ENCODE measurements at regions not wholly inside any gene's neighbourhood (a gene's known extent, or its start where the extent isn't known, plus 50 kb on each side); places are given as distances from the start of the nearest gene placed in this dataset.

DNA sequence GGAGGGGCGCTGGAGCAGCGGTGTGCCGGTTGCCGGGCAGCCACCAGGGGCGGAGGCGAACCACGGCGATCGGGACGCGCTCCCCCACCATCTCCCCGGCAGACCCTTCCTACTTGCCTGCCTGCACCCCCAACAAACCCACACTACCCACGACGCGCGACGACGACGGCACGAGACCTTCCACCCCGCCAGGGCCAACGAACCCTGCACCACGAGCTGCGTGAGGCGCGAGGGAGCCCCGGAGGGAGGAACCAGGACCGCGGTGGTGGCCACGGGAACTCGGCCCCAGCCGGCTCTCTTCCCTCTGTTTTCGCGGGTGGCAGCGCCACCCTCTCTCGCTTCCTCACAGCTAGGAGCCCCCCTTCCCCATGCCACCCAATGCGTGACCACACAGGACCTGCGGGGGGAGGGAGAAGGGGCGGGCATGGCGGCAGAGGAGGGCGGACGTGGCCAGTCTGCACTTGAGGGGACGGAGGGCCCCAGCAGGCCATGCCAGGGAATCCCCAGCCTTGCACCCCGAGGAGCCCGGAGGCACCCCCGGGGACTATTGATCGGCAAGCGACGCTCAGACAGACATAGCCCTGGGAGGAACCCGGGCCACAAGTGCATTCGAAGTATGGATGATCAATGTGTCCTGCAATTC, 1516.4 kb upstream of the DEFB115 start:
- WGBS = 34% methylated on average over 51 of the region's 51 CpGs
- Histone ChIP-seq H3K9me3 (ENCODE audit: control insufficient read depth in 4 of 4, low read length in 3 of 4) (peaks cover 0 to 7% (median 1%) of the 10 kb centered on the region in 4 donors), H3K4me3 (ENCODE audit: low read depth in 1 of 3, low read length in 3 of 3) (no peak overlapping the region), H3K4me1 (ENCODE audit: control insufficient read depth in 4 of 4, insufficient read depth in 4 of 4, low read length in 3 of 4) (peaks cover 0 to 4% (median 0%) of the 10 kb centered on the region in 4 donors), H3K9ac (ENCODE audit: low read depth in 1 of 2, low read length in 2 of 2) (no peak overlapping the region), H3K36me3 (ENCODE audit: control insufficient read depth in 4 of 4, insufficient read depth in 3 of 4, low read depth in 1 of 4, low read length in 3 of 4) (no peaks in the 10 kb centered on the region), H3K27me3 (ENCODE audit: control insufficient read depth in 4 of 4, insufficient read depth in 4 of 4, low read length in 3 of 4) (peaks cover 0 to 11% (median 1%) of the 10 kb centered on the region in 4 donors), H3K27ac (ENCODE audit: low read depth in 1 of 2, low read length in 2 of 2) (no peak overlapping the region)
- DNase-seq (ENCODE audit: low spot score) = no peak
- no peak for TF ChIP-seq HNF4G (IDR thresholded peaks at IDR 0.05)
- no peak for TF ChIP-seq JUND (IDR thresholded peaks at IDR 0.05)
- no peak for TF ChIP-seq RXRA (IDR thresholded peaks at IDR 0.05)
- TF ChIP-seq, protein P1, sequence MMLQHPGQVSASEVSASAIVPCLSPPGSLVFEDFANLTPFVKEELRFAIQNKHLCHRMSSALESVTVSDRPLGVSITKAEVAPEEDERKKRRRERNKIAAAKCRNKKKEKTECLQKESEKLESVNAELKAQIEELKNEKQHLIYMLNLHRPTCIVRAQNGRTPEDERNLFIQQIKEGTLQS (IDR thresholded peaks at IDR 0.05) = no peak
- no peak for TF ChIP-seq RAD21 (IDR thresholded peaks at IDR 0.05)
- TF ChIP-seq HNF4A (conservative IDR thresholded peaks at IDR 0.05) = no peak
- TF ChIP-seq, protein P2, sequence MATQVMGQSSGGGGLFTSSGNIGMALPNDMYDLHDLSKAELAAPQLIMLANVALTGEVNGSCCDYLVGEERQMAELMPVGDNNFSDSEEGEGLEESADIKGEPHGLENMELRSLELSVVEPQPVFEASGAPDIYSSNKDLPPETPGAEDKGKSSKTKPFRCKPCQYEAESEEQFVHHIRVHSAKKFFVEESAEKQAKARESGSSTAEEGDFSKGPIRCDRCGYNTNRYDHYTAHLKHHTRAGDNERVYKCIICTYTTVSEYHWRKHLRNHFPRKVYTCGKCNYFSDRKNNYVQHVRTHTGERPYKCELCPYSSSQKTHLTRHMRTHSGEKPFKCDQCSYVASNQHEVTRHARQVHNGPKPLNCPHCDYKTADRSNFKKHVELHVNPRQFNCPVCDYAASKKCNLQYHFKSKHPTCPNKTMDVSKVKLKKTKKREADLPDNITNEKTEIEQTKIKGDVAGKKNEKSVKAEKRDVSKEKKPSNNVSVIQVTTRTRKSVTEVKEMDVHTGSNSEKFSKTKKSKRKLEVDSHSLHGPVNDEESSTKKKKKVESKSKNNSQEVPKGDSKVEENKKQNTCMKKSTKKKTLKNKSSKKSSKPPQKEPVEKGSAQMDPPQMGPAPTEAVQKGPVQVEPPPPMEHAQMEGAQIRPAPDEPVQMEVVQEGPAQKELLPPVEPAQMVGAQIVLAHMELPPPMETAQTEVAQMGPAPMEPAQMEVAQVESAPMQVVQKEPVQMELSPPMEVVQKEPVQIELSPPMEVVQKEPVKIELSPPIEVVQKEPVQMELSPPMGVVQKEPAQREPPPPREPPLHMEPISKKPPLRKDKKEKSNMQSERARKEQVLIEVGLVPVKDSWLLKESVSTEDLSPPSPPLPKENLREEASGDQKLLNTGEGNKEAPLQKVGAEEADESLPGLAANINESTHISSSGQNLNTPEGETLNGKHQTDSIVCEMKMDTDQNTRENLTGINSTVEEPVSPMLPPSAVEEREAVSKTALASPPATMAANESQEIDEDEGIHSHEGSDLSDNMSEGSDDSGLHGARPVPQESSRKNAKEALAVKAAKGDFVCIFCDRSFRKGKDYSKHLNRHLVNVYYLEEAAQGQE (IDR thresholded peaks at IDR 0.05) = no peak
- TF ChIP-seq SP1 (IDR thresholded peaks at IDR 0.05) = no peak
- TF ChIP-seq TAF1 (conservative IDR thresholded peaks at IDR 0.05) = no peak
- TF ChIP-seq, protein P3, sequence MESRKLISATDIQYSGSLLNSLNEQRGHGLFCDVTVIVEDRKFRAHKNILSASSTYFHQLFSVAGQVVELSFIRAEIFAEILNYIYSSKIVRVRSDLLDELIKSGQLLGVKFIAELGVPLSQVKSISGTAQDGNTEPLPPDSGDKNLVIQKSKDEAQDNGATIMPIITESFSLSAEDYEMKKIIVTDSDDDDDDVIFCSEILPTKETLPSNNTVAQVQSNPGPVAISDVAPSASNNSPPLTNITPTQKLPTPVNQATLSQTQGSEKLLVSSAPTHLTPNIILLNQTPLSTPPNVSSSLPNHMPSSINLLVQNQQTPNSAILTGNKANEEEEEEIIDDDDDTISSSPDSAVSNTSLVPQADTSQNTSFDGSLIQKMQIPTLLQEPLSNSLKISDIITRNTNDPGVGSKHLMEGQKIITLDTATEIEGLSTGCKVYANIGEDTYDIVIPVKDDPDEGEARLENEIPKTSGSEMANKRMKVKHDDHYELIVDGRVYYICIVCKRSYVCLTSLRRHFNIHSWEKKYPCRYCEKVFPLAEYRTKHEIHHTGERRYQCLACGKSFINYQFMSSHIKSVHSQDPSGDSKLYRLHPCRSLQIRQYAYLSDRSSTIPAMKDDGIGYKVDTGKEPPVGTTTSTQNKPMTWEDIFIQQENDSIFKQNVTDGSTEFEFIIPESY (IDR thresholded peaks at IDR 0.05) = no peak
- TF ChIP-seq GABPA (IDR thresholded peaks at IDR 0.05 in 1 of 2, conservative IDR thresholded peaks at IDR 0.05 in 1 of 2) = no peak

DNA sequence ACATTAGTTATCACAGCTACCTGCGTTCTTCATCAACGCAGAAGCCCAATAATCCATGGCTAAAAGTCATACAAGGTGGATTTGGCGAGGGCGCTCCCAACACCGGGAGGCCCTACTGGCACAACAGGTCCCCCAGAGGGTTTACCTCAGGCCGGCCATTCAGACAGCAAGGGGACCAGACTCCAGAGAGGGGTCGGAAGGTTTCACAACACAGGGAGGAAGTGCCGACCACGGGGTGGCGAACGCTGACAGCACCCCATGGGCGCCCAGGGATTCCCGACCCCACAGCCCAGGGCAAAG, 1515.9 kb upstream of the DEFB115 start:
- H3K9me3 ChIP-seq (ENCODE audit: control insufficient read depth in 4 of 4, low read length in 3 of 4) = peaks cover 0 to 7% (median 1%) of the 10 kb centered on the region in 4 donors
- WGBS = 30% methylated on average over 13 of the region's 13 CpGs
- TF ChIP-seq, protein P2 (IDR thresholded peaks at IDR 0.05) = no peak
- TF ChIP-seq RXRA (IDR thresholded peaks at IDR 0.05) (no peak), HNF4A (conservative IDR thresholded peaks at IDR 0.05) (no peak), TAF1 (conservative IDR thresholded peaks at IDR 0.05) (no peak), FOXA1 (IDR thresholded peaks at IDR 0.05) (no peak), JUND (IDR thresholded peaks at IDR 0.05) (no peak), SP1 (IDR thresholded peaks at IDR 0.05) (no peak), GABPA (IDR thresholded peaks at IDR 0.05 in 1 of 2, conservative IDR thresholded peaks at IDR 0.05 in 1 of 2) (no peak), YY1 (IDR thresholded peaks at IDR 0.05) (no peak), FOXA2 (IDR thresholded peaks at IDR 0.05) (no peak), NR2F2 (IDR thresholded peaks at IDR 0.05) (no peak), HNF4G (IDR thresholded peaks at IDR 0.05) (no peak)
- TF ChIP-seq, protein P1 (IDR thresholded peaks at IDR 0.05) = no peak
- TF ChIP-seq, protein P4, sequence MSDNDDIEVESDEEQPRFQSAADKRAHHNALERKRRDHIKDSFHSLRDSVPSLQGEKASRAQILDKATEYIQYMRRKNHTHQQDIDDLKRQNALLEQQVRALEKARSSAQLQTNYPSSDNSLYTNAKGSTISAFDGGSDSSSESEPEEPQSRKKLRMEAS (IDR thresholded peaks at IDR 0.05) = no peak
- TF ChIP-seq, protein P5, sequence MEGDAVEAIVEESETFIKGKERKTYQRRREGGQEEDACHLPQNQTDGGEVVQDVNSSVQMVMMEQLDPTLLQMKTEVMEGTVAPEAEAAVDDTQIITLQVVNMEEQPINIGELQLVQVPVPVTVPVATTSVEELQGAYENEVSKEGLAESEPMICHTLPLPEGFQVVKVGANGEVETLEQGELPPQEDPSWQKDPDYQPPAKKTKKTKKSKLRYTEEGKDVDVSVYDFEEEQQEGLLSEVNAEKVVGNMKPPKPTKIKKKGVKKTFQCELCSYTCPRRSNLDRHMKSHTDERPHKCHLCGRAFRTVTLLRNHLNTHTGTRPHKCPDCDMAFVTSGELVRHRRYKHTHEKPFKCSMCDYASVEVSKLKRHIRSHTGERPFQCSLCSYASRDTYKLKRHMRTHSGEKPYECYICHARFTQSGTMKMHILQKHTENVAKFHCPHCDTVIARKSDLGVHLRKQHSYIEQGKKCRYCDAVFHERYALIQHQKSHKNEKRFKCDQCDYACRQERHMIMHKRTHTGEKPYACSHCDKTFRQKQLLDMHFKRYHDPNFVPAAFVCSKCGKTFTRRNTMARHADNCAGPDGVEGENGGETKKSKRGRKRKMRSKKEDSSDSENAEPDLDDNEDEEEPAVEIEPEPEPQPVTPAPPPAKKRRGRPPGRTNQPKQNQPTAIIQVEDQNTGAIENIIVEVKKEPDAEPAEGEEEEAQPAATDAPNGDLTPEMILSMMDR (IDR thresholded peaks at IDR 0.05; ENCODE audit: low read depth, low read length, missing input control) = no peak
- TF ChIP-seq, protein P3 (IDR thresholded peaks at IDR 0.05) = no peak

More for the DNA sequence above, 1515.9 kb upstream of the DEFB115 start:
- H3K27me3 ChIP-seq (ENCODE audit: control insufficient read depth in 4 of 4, insufficient read depth in 4 of 4, low read length in 3 of 4) = peaks cover 0 to 11% (median 1%) of the 10 kb centered on the region in 4 donors
- no peak overlapping the region for H3K4me3 ChIP-seq (ENCODE audit: low read depth in 1 of 3, low read length in 3 of 3)
- DNase-seq (ENCODE audit: low spot score) = no peak
- H3K4me1 ChIP-seq (ENCODE audit: control insufficient read depth in 4 of 4, insufficient read depth in 4 of 4, low read length in 3 of 4) = peaks cover 0 to 4% (median 0%) of the 10 kb centered on the region in 4 donors
- no peaks in the 10 kb centered on the region for H3K36me3 ChIP-seq (ENCODE audit: control insufficient read depth in 4 of 4, insufficient read depth in 3 of 4, low read depth in 1 of 4, low read length in 3 of 4)
- H3K9ac ChIP-seq (ENCODE audit: low read depth in 1 of 2, low read length in 2 of 2) = no peak overlapping the region
- no peak overlapping the region for H3K27ac ChIP-seq (ENCODE audit: low read depth in 1 of 2, low read length in 2 of 2)

Measured in liver (tissue), 8 donors.